ENCODE measurements at regions not wholly inside any gene's neighbourhood (a gene's known extent, or its start where the extent isn't known, plus 50 kb on each side); places are given as distances from the start of the nearest gene placed in this dataset.

GRCh38 chr1:244248426-244248825 is 197.3 kb downstream of the ZBTB18 start:
- TF ChIP-seq EZH2 (IDR thresholded peaks at IDR 0.05; ENCODE audit: borderline replicate concordance, low read length): no peak
- TF ChIP-seq CTCF (IDR thresholded peaks at IDR 0.05; ENCODE audit: low read length): no peak
- Histone ChIP-seq H3K9ac (ENCODE audit: low read length) (no peak overlapping the region), H3K36me3 (ENCODE audit: insufficient read depth, low read length) (no peaks in the 10 kb centered on the region), H3K9me2 (ENCODE audit: low read depth, low read length) (no peaks in the 10 kb centered on the region), H3K4me1 (ENCODE audit: insufficient read depth, low read length, severe bottlenecking) (no peaks in the 10 kb centered on the region), H3K79me2 (ENCODE audit: insufficient read depth, low read length) (no peaks in the 10 kb centered on the region), H3K4me2 (ENCODE audit: low read length) (no peak overlapping the region), H4K20me1 (ENCODE audit: insufficient read depth, low read length) (no peaks in the 10 kb centered on the region), H2AFZ (ENCODE audit: low read length) (no peak overlapping the region), H3F3A (ENCODE audit: insufficient read depth, low read length) (no peaks in the 10 kb centered on the region), H3K4me3 (ENCODE audit: low read depth, low read length, poor library complexity, severe bottlenecking) (no peak overlapping the region), H3K9me3 (ENCODE audit: low read length) (no peaks in the 10 kb centered on the region), H3K27me3 (ENCODE audit: insufficient read depth, low read length) (no peaks in the 10 kb centered on the region), H3K27ac (ENCODE audit: low read depth, low read length, poor library complexity, severe bottlenecking) (no peak overlapping the region)

- Histone ChIP-seq H4K20me1 (ENCODE audit: insufficient read depth, low read length) (no peaks in the 10 kb centered on the region), H3K4me1 (ENCODE audit: insufficient read depth, low read length, severe bottlenecking) (peaks cover 4% of the 10 kb centered on the region), H3K36me3 (ENCODE audit: insufficient read depth, low read length) (no peaks in the 10 kb centered on the region), H3K27ac (ENCODE audit: low read depth, low read length, poor library complexity, severe bottlenecking) (no peak overlapping the region), H3K4me3 (ENCODE audit: low read depth, low read length, poor library complexity, severe bottlenecking) (no peak overlapping the region), H3K27me3 (ENCODE audit: insufficient read depth, low read length) (no peaks in the 10 kb centered on the region), H2AFZ (ENCODE audit: low read length) (no peak overlapping the region), H3K79me2 (ENCODE audit: insufficient read depth, low read length) (no peaks in the 10 kb centered on the region), H3F3A (ENCODE audit: insufficient read depth, low read length) (no peaks in the 10 kb centered on the region), H3K9ac (ENCODE audit: low read length) (no peak overlapping the region), H3K9me3 (ENCODE audit: low read length) (no peaks in the 10 kb centered on the region), H3K9me2 (ENCODE audit: low read depth, low read length) (no peaks in the 10 kb centered on the region), H3K4me2 (ENCODE audit: low read length) (no peak overlapping the region)
- no peak for TF ChIP-seq EZH2 (IDR thresholded peaks at IDR 0.05; ENCODE audit: borderline replicate concordance, low read length)
- no peak for TF ChIP-seq CTCF (IDR thresholded peaks at IDR 0.05; ENCODE audit: low read length)
Measured at GRCh38 chr1:244252211-244252610, 199.5 kb downstream of the ADSS2 start.

- H2AFZ ChIP-seq (ENCODE audit: low read length): no peak overlapping the region
- H3K4me3 ChIP-seq (ENCODE audit: low read depth, low read length, poor library complexity, severe bottlenecking): no peak overlapping the region
- peaks cover 4% of the 10 kb centered on the region for H3K4me1 ChIP-seq (ENCODE audit: insufficient read depth, low read length, severe bottlenecking)
- H4K20me1 ChIP-seq (ENCODE audit: insufficient read depth, low read length): no peaks in the 10 kb centered on the region
- H3K27ac ChIP-seq (ENCODE audit: low read depth, low read length, poor library complexity, severe bottlenecking): no peak overlapping the region
- no peaks in the 10 kb centered on the region for H3K9me3 ChIP-seq (ENCODE audit: low read length)
- no peaks in the 10 kb centered on the region for H3K36me3 ChIP-seq (ENCODE audit: insufficient read depth, low read length)
- H3K9ac ChIP-seq (ENCODE audit: low read length): no peak overlapping the region
- no peaks in the 10 kb centered on the region for H3K9me2 ChIP-seq (ENCODE audit: low read depth, low read length)
- H3K4me2 ChIP-seq (ENCODE audit: low read length): no peak overlapping the region
- H3F3A ChIP-seq (ENCODE audit: insufficient read depth, low read length): no peaks in the 10 kb centered on the region
- no peaks in the 10 kb centered on the region for H3K79me2 ChIP-seq (ENCODE audit: insufficient read depth, low read length)
- H3K27me3 ChIP-seq (ENCODE audit: insufficient read depth, low read length): no peaks in the 10 kb centered on the region
- TF ChIP-seq EZH2 (IDR thresholded peaks at IDR 0.05; ENCODE audit: borderline replicate concordance, low read length) (no peak), CTCF (IDR thresholded peaks at IDR 0.05; ENCODE audit: low read length) (no peak)
Measured at GRCh38 chr1:244254467-244254866, 197.2 kb downstream of the ADSS2 start.
